ENCODE measurements at regions not wholly inside any gene's neighbourhood (a gene's known extent, or its start where the extent isn't known, plus 50 kb on each side); places are given as distances from the start of the nearest gene placed in this dataset.
"Not testable (repeated sequence)": the region's sequence is repeated elsewhere in the genome, so short reads cannot be mapped to it uniquely, and the experiment has no call there.

DNA sequence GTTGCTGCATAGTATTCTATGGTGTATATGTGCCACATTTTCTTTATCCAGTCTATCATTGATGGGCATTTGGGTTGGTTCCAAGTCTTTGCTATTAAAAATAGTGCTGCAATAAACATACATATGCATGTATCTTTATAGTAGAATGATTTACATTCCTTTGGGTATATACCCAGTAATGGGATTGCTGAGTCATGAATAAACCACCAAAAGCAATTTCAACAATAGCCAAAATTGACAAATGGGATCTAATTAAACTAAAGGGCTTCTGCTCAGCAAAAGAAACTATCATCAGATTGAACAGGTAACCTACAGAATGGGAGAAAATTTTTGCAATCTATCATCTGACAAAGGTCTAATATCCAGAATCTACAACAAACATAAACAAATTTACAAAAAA is 101.4 kb upstream of the FAM47B start:
- not testable (repeated sequence) for H3K27me3 ChIP-seq (ENCODE audit: control insufficient read depth, insufficient read depth, low read length); H3K36me3 ChIP-seq (replicated peaks; ENCODE audit: control insufficient read depth, insufficient read depth, low read length); DNase-seq; H3K4me3 ChIP-seq (ENCODE audit: insufficient read depth, low read depth, low read length)

DNA sequence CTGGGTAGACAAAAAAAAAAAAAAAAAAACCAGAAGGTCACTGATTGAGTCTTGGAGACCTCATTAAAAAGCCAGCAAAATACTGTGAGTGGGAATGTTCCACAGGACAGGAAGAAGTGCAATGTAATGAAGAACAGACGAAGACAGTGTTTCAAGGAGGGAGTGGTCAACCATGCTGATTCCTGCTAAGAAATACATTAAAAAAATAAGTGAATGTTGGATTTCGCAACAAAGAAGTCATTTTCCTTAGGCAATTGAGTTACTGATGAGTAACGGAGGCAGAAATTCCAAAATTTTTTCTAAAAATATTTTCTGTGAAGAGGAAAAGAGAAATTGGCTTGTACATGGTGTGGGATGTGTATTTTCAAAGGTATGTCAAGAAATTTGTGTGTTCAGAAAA is 94.3 kb upstream of the FAM47B start:
- H3K36me3 ChIP-seq (replicated peaks; ENCODE audit: control insufficient read depth, insufficient read depth, low read length), result no peaks in the 10 kb centered on the region
- no peaks in the 10 kb centered on the region for H3K27me3 ChIP-seq (ENCODE audit: control insufficient read depth, insufficient read depth, low read length)
- DNase-seq, result no peak
- H3K4me3 ChIP-seq (ENCODE audit: insufficient read depth, low read depth, low read length), result no peak overlapping the region

- Histone ChIP-seq H3K27me3 (ENCODE audit: control insufficient read depth, insufficient read depth, low read length) (no peaks in the 10 kb centered on the region), H3K4me3 (ENCODE audit: insufficient read depth, low read depth, low read length) (no peak overlapping the region), H3K36me3 (replicated peaks; ENCODE audit: control insufficient read depth, insufficient read depth, low read length) (no peaks in the 10 kb centered on the region)
- DNase-seq, result no peak
These were observed 93.2 kb upstream of the FAM47B start for GRCh38 chrX:34849371-34849770.

GRCh38 chrX:34859191-34859590 is 83.4 kb upstream of the FAM47B start:
- Histone ChIP-seq H3K36me3 (replicated peaks; ENCODE audit: control insufficient read depth, insufficient read depth, low read length) (no peaks in the 10 kb centered on the region), H3K4me3 (ENCODE audit: insufficient read depth, low read depth, low read length) (no peak overlapping the region), H3K27me3 (ENCODE audit: control insufficient read depth, insufficient read depth, low read length) (no peaks in the 10 kb centered on the region)
- DNase-seq, result no peak

DNA sequence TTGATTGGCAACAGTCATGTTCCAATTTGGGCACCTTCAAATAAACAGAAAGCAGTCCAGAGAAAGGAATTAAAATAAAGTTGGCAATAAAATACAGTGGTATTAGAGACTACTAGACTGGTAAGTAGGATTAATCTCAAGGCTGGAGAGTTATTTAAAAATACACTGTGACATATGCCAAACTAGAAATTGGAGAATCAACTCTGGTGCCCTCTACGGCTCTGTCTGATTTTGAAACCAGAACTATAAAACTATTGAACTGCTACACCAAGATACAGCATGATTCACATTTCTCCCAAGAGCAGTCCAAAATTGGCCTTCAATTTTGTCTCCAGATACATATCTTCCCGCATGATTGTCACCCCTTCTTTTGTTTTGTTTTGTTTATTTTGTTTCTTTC is 78.7 kb upstream of the FAM47B start:
- Histone ChIP-seq H3K27me3 (ENCODE audit: control insufficient read depth, insufficient read depth, low read length) (no peaks in the 10 kb centered on the region), H3K36me3 (replicated peaks; ENCODE audit: control insufficient read depth, insufficient read depth, low read length) (no peaks in the 10 kb centered on the region), H3K4me3 (ENCODE audit: insufficient read depth, low read depth, low read length) (no peak overlapping the region)
- DNase-seq, result no peak

DNA sequence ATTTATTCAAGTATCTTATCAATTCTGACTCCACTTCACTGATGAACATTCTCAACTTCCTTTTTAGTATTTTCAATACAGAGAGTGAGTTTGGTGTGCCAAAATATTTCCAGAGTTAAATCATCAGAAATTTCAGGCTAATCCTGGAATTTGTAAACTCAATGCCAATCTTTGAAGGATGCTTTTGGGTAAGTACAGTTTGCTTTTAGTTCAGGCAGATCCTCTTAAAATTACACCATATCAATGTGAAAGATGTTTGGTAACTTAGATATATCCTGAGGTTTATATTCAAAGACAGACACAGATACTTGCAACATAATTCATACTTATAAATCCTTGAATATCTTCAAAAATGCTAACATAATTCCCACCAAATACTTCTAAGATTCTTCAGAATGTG is 76.0 kb upstream of the FAM47B start:
- Histone ChIP-seq H3K27me3 (ENCODE audit: control insufficient read depth, insufficient read depth, low read length) (no peaks in the 10 kb centered on the region; the same call in 1 of the 2 replicates), H3K36me3 (replicated peaks; ENCODE audit: control insufficient read depth, insufficient read depth, low read length) (no peaks in the 10 kb centered on the region), H3K4me3 (ENCODE audit: insufficient read depth, low read depth, low read length) (no peak overlapping the region)
- DNase-seq, result no peak

DNA sequence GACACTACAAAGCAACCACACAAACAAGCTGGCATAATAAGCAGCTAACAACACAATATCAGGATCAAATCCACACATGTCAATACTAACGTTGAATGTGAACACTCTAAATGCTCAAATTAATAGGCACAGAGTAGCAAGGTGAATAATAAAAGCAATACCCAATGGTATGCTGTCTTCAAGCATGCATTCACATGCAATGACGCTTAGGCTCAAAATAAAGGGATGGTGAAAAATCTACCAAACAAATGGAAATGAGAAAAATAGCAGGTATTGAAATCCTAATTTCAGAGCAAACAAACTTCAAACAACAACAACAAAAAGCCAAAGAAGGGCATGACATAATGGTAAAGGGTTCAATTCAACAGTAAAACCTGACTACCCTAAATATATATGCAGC is 74.0 kb upstream of the FAM47B start:
- Histone ChIP-seq H3K36me3 (replicated peaks; ENCODE audit: control insufficient read depth, insufficient read depth, low read length) (no peaks in the 10 kb centered on the region), H3K27me3 (ENCODE audit: control insufficient read depth, insufficient read depth, low read length) (no peaks in the 10 kb centered on the region; the same call in 1 of the 2 replicates), H3K4me3 (ENCODE audit: insufficient read depth, low read depth, low read length) (no peak overlapping the region)
- no peak for DNase-seq

DNA sequence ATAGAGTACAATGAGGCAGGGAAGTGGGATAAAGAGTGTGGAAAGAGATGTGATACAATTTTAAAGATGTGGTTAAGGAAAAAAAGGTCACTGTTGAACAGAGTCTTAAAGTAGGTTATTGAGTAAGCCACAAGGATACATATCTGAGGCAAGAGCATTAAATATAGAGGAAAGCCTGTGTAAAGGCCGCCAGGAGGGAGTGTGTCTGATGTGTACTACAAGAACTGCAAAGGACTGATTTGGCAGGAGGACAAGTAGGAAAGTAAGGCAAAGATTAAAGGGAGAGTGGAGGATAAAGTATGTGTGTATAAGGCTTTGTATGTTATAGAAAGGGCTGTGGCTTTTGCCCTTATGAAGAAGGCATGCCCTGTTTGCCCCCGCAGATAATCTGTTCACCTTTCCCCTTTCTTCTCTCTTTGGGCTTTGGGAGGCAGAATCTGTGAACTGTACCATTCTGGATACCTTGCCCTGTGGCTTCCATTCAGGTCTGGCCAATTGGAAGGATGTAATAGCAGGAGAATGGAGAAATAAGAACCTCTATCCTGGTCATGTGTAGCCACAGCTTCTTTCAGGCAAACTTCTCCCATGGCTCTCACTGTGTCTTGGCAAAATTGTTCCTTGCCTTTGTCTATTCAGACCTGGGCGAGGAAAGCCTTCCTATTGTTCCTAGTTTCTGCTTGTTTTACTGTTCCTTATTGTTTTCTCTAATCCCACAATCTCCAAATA is 68.9 kb upstream of the FAM47B start:
- DNase-seq, result no peak
- H3K27me3 ChIP-seq (ENCODE audit: control insufficient read depth, insufficient read depth, low read length), result no peaks in the 10 kb centered on the region; the same call in 1 of the 2 replicates
- H3K36me3 ChIP-seq (replicated peaks; ENCODE audit: control insufficient read depth, insufficient read depth, low read length), result no peaks in the 10 kb centered on the region
- H3K4me3 ChIP-seq (ENCODE audit: insufficient read depth, low read depth, low read length), result no peak overlapping the region

DNA sequence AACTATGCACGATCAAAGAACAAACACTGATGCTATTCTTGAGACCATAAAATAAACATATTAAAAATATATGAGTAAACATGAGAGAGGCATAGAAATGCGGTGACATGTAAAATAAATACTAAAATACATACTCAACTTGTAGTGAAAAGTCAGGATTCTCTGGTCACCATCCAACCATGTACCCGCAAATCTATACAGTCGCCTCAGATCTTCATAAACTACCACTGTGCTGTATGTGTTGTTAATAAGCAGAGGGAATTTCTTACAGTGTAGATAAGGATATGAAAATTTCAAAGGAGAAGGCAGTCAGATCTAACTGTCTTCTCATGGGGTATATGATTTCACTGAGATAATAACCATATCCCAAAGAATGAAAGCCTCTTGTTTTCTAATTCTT is 67.8 kb upstream of the FAM47B start:
- DNase-seq, result no peak
- H3K36me3 ChIP-seq (replicated peaks; ENCODE audit: control insufficient read depth, insufficient read depth, low read length), result no peaks in the 10 kb centered on the region
- H3K27me3 ChIP-seq (ENCODE audit: control insufficient read depth, insufficient read depth, low read length), result no peaks in the 10 kb centered on the region; the same call in 1 of the 2 replicates
- no peak overlapping the region for H3K4me3 ChIP-seq (ENCODE audit: insufficient read depth, low read depth, low read length)

- Histone ChIP-seq H3K36me3 (replicated peaks; ENCODE audit: control insufficient read depth, insufficient read depth, low read length) (no peaks in the 10 kb centered on the region), H3K27me3 (ENCODE audit: control insufficient read depth, insufficient read depth, low read length) (no peaks in the 10 kb centered on the region), H3K4me3 (ENCODE audit: insufficient read depth, low read depth, low read length) (no peak overlapping the region)
- no peak for DNase-seq
These were observed 67.4 kb upstream of the FAM47B start for GRCh38 chrX:34875204-34875603.

DNA sequence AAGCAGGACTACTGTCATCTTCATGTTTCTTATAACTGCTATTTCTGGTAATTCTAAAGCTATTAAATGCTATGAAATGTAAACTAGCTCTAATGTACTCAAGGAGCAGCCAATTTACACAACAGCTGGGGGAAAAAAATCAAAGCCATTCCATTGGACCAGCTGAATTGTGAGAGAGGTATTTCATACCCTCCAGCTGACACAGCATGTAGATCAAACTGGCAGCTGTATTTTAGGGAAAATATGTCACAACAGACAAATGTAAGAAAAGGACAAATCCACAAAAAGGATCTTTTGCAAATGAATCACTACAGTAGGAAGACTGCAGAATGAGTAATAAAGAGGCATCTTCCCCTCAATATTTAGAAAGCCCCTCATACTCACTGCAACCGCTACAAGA is 65.2 kb upstream of the FAM47B start:
- Histone ChIP-seq H3K27me3 (ENCODE audit: control insufficient read depth, insufficient read depth, low read length) (no peaks in the 10 kb centered on the region), H3K4me3 (ENCODE audit: insufficient read depth, low read depth, low read length) (no peak overlapping the region), H3K36me3 (replicated peaks; ENCODE audit: control insufficient read depth, insufficient read depth, low read length) (no peaks in the 10 kb centered on the region)
- DNase-seq, result no peak

- Histone ChIP-seq H3K4me3 (ENCODE audit: insufficient read depth, low read depth, low read length) (no peak overlapping the region), H3K36me3 (replicated peaks; ENCODE audit: control insufficient read depth, insufficient read depth, low read length) (no peaks in the 10 kb centered on the region), H3K27me3 (ENCODE audit: control insufficient read depth, insufficient read depth, low read length) (no peaks in the 10 kb centered on the region)
- no peak for DNase-seq
These were observed 63.2 kb upstream of the FAM47B start for GRCh38 chrX:34879346-34879745.

DNA sequence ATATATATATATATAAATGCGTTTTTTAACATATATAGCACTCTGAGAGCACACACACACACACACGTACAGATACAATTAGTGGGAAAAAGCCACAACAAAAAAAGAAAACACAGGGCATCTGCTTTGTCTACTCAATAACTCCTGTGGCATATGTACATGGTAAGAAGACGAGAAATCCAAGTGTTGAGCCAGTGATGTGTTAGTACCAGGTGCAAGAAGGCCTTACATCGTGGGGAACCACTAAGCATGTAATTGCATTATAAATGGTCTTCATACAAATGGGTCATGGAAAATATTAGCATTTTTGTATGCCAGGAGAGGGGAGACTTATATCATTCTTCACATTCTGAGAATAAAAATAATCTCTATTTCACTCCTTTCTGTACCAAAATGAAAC is 62.7 kb upstream of the FAM47B start:
- no peak for DNase-seq
- H3K27me3 ChIP-seq (ENCODE audit: control insufficient read depth, insufficient read depth, low read length), result no peaks in the 10 kb centered on the region
- H3K36me3 ChIP-seq (replicated peaks; ENCODE audit: control insufficient read depth, insufficient read depth, low read length), result no peaks in the 10 kb centered on the region
- H3K4me3 ChIP-seq (ENCODE audit: insufficient read depth, low read depth, low read length), result no peak overlapping the region

GRCh38 chrX:34880656-34881055 is 61.9 kb upstream of the FAM47B start:
- no peak for DNase-seq
- Histone ChIP-seq H3K27me3 (ENCODE audit: control insufficient read depth, insufficient read depth, low read length) (no peaks in the 10 kb centered on the region), H3K36me3 (replicated peaks; ENCODE audit: control insufficient read depth, insufficient read depth, low read length) (no peaks in the 10 kb centered on the region), H3K4me3 (ENCODE audit: insufficient read depth, low read depth, low read length) (no peak overlapping the region)

- Histone ChIP-seq H3K27me3 (ENCODE audit: control insufficient read depth, insufficient read depth, low read length) (no peaks in the 10 kb centered on the region), H3K36me3 (replicated peaks; ENCODE audit: control insufficient read depth, insufficient read depth, low read length) (no peaks in the 10 kb centered on the region), H3K4me3 (ENCODE audit: insufficient read depth, low read depth, low read length) (no peak overlapping the region)
- DNase-seq, result no peak
These were observed 60.9 kb upstream of the FAM47B start for GRCh38 chrX:34881671-34882070.

DNA sequence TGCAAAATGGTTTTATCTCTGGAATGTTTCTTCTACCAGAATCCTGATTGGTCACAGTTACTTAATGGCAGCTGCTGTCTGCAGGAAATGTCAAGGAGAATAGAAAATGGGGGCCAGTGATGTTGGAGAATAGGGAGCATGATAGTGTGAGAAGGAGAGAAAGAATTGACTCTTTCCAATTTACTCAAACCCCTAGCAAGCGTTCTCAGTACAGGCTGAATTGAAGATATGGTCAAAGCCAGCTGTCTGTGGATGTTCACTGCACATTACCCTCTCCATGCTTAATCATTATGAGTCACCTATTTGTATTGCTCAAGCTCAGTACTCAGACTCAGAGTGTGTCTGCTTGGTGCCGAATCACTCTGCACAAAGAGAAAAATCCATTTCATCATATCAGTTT is 57.8 kb upstream of the FAM47B start:
- H3K27me3 ChIP-seq (ENCODE audit: control insufficient read depth, insufficient read depth, low read length), result no peaks in the 10 kb centered on the region
- H3K4me3 ChIP-seq (ENCODE audit: insufficient read depth, low read depth, low read length), result no peak overlapping the region
- H3K36me3 ChIP-seq (replicated peaks; ENCODE audit: control insufficient read depth, insufficient read depth, low read length), result no peaks in the 10 kb centered on the region
- no peak for DNase-seq

All from H7 (cell line).